PFSK-1 (cell line): ENCODE measurements at regions not wholly inside any gene's neighbourhood (a gene's known extent, or its start where the extent isn't known, plus 50 kb on each side); places are given as distances from the start of the nearest gene placed in this dataset.

Experiments used
- POLR2AphosphoS5 ChIP-seq: IDR thresholded peaks from 2 replicates; pipeline ENCODE4 v1.6.1; 2012; ENCODE audit warnings: low read depth, mild to moderate bottlenecking, control low read depth, low read length, moderate library complexity
- SIN3A ChIP-seq: IDR thresholded peaks from 2 replicates; pipeline ENCODE4 v1.6.1; 2012; ENCODE audit warnings: mild to moderate bottlenecking, low read length, moderate library complexity, borderline replicate concordance; ENCODE audit not compliant: insufficient read depth

DNA sequence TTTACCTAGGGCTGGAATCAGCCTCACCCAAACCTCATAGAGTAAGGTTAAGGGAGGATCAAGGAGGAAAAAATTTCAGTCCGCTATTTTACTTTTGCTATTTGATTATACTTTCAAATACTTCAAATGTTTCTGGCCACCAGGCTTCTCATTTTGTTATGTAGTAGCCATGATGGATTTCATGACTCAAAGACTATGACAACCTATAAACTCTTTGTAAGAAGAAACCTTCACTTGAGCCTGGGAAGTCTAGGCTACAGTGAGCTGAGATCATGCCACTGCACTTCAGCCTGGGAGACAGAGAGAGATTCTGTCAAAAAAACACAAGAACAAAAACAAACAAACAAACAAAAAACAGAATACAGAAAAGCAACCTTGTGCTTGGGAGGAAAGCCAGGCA, 293.6 kb upstream of the TNC start:
- no peak for TF ChIP-seq POLR2AphosphoS5
- TF ChIP-seq SIN3A = no peak
